HG02798 (cell line): ENCODE measurements at regions not wholly inside any gene's neighbourhood (a gene's known extent, or its start where the extent isn't known, plus 50 kb on each side); places are given as distances from the start of the nearest gene placed in this dataset.

Source experiments
- ATAC-seq: cut with Tn5 transposase; IDR thresholded peaks from one replicate; pipeline ENCODE4 v1.9.1; 2021; ENCODE audit warnings: mild to moderate bottlenecking; ENCODE audit not compliant: unreplicated experiment, poor library complexity

DNA sequence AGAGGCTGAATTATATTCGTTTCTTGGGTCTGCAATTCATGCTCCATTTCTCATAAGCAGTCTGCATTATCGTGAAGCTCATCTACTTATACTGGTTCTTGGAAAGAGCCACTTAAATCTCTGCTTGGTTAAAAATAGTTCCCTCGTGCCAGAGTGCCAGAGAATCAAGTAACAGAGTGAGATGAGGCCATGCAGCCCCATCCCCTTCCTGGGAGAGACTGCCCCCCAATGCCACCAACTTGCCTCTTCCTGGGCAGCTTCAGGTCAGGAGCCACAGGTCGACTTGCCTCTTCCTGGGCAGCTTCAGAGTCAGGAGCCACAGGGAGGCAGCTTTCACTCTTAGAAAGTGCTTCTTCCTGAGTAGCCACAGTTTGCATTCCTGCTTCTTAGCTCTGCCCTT is 223.9 kb upstream of the ZBED5 start:
- ATAC-seq = no peak

DNA sequence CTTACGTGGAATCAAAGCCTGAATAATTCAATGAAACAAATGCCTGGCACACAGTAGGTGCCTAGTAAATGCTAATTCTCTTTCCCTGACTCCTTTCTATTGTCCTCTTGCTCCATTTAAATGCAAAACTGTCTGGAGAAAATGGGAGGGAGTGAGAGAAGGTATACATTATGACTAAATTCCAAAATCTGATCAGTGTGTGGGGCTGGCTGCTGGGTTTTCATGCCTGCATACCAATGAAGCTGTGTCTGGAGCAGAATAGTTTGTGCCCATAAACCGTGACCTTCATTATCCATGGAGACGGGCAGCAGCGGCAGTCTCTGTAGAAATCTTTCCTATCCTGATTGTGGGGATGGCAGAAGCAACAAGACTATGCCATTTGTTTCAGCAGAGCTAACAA is 223.4 kb upstream of the ZBED5 start:
- no peak for ATAC-seq

DNA sequence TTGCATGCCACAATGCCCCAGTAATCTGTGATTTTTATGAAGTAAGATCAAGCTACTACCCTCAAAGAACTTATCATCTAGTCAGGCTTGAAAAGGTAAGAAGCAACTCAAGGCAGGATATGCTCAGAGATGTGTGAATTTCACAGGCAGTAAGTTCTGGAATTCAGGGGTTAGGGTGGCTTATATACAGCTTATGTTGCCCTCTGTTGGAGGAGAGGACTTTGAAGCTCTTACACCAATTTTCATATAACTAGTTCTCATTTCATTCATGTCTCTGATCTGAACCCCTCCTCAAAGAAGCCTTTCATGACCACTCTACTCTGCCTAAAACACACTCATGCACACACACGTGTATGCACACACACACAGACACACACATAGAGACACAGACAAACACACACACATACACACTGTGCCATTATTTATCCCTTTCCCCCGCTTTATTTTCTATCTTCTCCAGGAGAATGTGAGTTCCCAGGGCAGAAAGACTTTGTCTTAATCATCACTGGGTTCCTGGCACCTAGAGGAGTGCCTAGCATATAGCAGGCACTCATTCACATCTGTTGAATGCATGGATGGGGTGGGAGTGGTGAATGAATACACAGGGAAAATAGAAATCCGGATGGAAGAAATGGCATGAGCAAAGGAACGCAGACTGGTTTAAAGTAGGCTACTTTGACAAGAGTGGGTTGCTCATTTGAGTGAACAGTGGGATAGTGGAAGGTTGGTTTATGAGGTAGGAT is 220.7 kb upstream of the ZBED5 start:
- ATAC-seq = no peak

DNA sequence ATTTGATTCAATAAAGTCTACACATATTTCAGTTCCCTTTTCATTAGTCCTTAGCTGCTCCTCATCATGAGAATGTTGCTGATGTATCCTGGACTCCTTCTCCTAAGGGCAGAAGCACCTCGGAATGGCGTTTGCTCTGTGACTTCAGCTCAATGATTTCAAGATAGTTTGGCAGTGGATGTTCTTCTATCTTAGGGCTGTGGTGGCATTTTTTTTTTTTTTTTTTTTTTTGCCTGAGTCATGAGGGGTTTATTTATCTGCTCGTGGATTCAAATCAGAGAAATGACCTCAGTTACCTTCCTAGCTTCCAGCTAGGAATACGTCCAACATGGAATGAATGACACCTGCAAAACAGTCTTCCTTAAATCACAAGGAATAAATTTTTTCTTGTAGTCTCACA is 220.0 kb upstream of the ZBED5 start:
- ATAC-seq = no peak

DNA sequence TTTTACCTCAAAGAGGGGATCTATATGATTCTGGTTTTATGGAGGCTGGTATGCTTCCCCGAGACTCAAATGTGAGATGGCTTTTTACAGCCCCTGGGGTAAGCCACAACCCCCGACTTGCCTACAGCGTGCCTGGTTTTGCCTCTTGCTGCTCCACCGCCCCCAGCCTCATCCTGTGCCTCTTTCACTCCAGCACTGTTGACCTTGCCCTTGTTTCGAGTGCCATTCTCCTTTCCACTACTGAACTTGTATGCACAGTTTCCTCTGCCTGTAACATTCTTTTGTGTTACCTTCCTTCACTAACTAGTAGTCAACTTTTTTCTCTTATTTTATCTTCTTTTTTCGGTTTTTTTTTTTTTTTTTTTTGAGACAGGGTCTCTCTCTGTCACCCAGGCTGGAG is 219.0 kb upstream of the ZBED5 start:
- ATAC-seq = no peak

DNA sequence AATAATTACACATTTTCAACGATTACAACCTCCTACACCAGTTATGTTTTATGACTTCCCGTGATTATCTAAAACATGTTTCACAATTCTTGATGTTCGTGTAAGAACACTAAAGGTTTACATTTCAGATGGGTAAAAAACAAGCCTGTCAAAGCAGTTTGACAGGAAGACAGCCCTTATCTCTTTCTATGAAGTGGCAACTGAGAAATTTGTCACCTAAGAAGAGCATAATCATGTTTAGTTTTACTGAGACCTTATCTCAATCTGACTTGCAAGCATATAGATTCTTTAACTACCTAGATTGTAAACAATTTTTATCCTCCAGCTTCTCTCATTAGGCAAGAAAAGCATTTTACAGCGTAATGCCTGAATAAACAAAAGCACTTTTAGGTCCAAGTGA is 218.4 kb upstream of the ZBED5 start:
- ATAC-seq = no peak

DNA sequence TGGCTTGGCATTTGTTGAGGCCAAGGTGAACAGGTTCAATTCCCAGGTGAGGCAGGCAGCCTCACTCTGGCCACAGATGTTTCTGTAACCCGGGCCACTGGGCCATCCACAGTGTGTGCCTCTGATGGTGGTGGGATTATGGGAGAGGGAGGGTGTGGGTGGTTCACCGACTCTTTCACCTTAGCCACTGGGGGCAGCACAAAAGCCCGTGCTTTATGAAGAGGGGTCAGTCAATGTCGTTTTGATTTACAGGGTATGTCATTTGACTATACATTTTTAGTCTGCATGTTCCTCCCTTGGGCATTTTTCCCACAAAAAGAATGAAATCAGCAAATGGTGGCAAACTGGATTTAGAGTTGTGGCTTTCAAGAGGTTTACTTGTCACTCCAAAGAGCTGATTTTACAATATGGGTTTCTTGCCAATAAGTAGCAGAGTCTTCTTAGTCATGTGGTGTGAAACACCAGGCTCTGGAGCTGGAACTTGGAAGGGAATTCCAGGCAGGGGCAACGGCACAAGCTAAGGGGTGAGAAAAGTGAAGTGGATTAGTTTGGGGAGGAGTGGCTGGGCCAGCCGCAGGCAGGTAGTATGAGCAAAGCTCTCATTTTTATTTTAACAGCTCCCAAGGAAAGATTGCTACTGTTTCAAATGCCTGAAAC is 217.8 kb upstream of the ZBED5 start:
- no peak for ATAC-seq

DNA sequence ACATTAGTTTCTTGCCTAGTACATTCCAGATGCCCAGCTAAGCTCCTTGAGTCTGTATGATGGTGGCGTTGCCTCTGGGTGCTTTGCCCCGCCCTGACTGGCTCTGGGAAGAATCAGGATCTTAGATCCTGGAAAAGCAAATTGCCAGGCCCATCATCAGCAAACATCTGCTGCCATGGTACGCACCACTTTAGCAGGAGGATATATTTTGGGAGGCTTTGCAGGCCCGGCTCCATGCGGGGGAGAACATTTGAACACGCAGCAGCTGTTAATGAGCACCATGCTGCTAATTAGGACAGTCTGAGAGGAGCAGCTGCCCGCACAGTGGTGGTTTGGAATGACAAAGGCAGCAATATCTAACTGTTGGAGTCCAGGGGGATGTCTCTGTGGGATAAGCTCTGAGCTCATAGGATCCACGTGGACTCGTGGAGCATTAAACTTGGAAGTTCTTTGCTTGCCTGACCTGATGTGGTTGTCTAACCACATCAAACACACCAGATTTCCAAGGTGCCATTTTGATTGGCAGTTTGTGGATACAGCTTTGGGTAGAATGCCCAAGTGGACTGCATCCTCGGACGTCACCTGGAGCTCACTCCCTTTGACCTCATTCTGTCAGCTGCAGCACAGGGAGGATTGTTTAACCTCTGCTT is 217.0 kb upstream of the ZBED5 start:
- no peak for ATAC-seq

DNA sequence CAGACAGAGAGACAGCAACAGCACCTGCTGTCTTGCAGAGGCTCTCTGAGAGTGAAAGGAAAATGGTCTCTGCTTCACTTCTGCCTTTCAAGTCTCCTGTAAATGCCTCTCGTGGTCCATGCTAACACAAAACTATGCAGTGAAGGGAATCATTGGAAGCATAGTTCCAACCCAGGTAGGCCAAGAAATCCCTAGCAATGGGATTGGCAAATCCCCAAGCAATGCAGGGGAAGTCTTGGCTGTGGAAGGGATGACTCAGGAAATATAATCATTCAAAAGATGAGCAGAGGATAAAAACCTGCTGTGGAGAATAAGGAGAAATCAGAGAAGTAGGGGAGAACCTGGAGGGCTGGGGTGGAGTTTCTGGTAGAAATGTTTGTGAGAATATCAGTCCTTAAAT is 216.1 kb upstream of the ZBED5 start:
- ATAC-seq = no peak

DNA sequence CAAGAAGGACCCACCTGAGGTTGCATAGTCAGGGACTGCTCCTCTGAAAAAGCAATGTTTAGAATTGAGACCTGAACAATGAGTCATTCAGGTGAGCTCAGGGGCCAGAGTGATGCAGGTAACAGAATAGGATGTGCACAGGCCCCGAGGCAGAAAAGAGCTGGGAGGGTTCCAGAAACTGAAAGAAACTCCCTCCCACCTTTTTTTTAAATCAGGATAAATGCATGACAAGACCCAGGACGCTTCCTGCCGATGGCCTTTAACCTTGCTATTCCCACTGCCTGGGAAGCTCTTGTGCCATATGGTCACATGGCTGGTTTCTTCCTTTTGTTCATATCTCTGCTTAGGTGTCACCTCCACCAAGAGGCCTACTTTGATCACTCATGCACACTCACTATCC is 214.2 kb upstream of the ZBED5 start:
- ATAC-seq = no peak

DNA sequence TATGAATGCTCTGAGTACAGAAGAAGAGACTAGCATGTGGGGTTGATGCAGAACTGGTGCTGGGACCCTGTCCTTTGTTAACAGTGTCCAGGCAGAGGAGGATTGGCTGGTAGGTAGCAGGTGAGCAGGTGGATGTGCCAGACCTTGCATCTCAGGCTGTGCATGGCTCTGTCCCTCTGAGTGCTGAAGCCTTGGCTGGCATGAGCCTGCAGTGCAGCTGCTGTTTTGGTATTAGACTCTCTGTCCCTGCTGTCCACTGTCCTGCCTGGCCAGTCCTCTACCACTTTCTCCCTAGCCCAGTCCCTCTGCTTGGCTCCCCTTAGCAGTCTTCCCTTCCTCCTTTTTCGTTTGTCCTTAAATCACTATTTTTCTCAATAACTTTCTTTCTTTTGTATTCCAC is 213.6 kb upstream of the ZBED5 start:
- no peak for ATAC-seq

DNA sequence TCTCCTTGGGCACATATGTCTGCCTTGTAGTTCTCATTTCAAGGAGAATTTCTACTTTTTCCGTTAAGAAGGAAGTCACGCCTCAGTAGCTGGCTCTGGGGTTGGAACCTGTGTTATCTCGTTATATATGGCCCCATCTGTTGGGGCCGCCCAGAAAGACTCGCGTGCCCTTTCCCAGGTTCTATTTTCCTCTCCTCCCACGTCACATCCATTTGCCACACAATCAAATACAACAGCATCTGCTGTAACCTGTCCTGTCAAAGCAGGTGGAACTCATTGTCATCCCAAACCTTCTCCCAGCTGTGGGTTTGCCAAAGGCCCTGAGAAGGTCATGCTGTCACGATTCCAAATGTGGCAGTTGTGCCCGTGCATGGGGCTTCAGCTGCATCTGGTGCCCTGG is 213.1 kb upstream of the ZBED5 start:
- ATAC-seq = no peak

DNA sequence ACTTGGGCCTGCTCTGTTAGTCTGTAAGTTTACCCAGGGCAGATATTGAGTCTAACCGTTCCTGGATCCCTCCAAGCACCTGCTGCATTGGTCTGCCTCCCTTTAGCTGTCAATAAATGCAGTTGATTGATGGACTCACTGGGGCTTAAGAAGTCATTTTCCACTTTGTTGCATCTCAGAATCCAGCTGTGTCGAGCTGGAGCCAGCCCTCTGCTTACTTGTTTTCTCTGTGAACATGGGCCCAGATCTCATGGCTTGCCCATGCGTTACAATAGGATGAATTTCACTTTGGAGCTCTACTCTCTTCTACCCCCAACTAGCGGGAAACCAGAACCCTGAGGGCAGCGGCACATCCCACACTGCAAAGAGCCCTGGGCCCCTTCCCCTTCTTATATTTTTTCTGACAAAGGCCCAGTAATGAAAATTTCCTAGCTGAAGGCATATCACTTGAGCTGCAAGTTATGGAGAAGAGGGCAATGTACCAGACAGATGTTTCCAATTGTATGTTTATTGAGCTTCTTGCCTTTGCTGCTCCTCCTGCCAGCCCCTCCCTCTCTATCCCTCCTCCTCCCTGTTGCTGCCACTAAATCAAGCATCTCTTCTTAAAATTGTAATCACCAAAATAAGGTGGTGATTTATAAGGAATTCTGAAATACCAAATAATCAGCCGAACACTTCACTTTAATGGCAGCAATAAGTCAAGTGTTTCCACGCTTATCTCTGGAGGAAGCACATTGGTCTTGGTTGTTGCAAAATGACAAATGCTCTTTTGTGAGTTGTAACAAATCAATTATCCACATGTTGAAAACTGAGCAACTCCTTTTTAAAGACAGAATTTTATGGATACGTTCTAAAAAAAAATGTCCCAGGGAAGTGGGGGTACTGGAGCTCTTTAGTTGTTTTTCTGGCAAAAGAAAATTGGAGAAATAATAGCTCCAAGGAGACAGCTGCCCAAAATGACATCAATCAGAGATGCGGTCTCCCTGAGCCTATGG is 212.3 kb upstream of the ZBED5 start:
- no peak for ATAC-seq

DNA sequence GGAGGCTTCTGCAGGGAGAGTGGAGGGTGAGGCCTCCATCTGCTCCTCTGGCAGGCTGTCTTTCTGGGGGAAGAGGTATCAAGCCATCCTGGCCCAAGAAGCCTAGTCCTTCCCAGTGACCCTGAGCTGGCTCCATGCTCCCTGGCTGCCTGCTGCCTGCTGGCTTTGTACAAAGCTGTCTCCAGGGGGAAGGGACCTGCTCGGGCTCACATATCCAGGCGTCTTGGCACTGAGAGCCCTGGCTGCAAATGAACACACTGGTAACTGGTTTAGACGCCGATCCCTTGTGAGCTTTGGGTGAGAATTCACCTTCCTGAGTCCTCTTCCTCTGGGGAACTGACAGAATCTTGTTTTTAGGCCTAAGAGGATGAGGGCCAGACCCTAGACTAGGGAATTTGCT is 210.3 kb upstream of the ZBED5 start:
- no peak for ATAC-seq

DNA sequence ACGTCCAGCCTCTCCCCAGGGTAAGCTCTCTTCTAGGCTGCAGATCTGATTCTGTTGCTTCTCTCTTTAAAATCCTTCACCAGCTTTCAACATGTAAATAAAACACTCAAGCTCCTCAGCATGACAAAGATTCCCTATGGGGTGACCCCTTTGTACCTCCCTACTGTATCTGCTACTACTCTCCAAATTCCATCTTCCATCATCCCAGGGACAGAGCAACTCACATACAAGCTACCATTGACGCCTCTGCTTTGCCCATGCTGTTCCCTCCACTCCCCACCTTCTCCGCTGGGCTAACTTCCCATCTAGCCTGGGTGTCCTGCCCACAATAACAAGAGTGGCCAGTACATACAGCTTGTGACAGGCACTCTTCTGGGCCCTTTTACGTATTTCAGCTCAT is 207.5 kb upstream of the ZBED5 start:
- no peak for ATAC-seq

DNA sequence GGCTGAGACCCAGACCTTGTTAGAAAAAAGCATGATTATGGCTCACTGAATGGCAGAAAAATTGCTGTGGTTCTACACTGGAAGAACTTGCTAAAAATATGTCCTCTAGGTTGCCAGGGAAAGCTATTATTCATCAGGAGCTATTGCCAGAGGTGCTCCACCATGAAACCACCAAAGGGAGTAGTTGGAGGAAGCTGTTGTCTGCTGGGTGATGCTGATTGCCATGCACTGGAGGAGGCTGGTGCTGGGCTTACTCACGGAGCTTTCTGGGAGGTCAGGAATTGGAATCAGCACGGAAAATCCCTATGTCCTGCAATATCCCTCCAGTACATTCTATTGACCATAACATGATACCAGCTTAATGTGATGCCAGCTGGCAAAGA is 199.6 kb upstream of the ZBED5 start:
- ATAC-seq = no peak

DNA sequence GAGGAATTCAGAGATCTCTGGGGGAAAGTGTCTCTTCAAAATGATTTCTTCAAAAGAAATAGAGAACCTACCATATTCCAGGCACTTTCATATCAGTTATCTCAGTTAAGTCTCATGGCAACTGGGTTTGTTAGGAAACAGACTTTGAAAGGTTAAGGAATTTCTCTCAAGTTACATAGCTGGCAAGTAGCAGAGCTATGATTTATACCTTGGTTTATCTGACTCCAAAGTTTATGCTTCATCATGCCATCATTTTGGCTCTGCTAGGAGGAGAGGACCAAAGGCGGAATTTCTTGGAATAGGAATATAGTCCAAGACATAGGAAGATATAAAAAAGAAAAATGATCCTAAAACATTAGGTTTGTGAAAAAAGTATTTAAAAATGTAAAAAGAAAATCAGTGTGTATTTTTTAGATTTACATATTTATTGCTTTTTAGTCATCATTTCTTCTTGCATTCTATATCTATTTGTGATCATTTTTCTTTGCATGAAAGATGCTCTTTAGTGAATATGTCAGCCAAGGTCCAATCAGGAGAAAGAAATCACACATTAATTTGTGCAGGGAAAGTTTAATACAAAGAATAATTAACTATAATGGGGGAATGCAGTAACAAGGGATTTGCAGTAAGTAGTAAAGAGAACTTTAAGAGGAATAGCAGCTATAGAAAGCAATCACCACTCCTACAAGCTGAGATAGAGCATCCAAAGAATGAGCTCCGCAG is 199.1 kb upstream of the ZBED5 start:
- ATAC-seq = no peak

DNA sequence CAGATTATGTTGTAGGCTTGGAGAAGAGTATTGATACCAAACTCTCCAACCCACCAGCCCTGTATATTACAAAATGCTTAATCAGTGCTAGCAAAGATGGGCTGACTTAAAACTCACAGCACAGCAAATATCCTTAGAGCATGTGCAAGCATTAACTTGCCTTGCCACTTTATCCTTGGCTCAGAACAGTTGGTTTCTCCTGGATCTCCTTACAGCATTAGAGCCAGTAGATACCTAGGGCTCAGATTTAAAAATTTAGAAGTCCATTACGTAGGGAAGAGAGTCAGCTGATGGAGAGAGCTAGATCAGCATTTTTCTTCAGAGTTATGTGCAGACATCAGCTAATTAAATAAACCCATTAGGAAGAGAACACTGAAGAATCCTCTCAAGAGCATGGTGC is 198.5 kb upstream of the ZBED5 start:
- no peak for ATAC-seq

DNA sequence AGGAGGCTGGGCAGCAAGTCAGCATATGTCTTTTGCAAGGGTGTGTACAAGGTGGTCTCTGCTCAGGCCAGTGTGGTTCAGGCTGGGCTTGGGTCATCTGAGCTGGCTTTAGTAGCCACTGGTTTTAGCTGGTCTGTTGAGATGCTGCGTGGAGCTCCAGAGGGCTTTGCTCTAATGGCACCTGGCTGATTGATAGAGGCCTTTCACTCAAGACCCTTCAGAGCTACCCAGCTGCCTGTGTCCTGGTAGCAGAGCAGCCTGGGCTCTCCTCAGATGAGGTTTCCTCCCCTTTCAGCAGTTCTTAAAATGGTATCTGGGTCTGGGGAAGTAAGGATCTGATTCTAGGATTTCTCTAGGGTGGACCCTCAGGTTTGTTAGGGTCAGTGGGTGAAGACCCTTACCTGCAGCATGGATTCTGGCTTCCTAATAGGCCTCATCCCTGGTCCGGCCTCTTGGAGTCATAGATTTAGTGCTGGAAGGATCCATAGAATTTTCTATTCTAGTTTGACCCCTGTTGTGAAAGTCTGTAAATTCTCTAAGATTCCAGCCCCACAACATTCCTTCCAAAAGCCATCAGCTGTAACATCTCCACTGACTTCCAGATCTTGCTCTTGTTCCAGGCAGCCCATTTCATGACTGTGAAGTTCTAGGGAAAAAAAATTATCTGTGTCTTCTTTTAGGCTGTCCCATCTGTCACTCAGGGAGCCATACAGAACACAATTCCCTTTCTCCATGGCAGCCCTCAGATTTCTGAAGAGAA is 190.2 kb upstream of the ZBED5 start:
- no peak for ATAC-seq
